Hematopoietic multipotent progenitor cell treated with erythropoietin and hydrocortisone succinate and interleukin-3 and kit ligand, for 15 days (in vitro differentiated cells): ENCODE measurements at regions not wholly inside any gene's neighbourhood (a gene's known extent, or its start where the extent isn't known, plus 50 kb on each side); places are given as distances from the start of the nearest gene placed in this dataset.
"Not testable (repeated sequence)": the region's sequence is repeated elsewhere in the genome, so short reads cannot be mapped to it uniquely, and the experiment has no call there.

ENCODE experiments used
- DNase-seq: peaks from one replicate; pipeline ENCODE4 v3.0.0-alpha.2; 2015; ENCODE audit warnings: low spot score

DNA sequence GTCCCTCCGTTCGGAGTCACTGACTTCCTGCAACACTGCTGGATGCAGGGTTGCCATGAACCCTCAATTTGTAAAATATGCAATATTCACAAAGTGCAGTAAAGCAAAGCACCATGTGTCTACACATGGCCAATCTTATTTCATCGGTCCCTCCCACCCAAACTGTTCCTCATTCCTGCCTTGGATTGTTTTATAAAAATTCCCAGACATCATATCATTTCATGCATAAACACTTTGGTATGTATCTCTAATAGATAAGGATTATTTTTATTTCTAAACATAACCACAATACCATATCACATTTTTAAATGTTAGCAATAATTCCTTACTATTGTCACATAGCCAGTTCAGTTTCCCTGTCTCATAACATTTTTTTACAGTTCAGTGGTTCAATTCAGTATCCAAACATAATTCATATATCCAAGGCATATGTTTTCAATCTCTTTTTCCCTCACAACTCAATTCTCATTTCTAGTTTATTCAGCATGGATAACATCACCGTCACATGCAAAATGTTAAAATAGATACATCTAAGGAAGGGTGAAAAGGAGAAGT, 82.0 kb upstream of the PCAT7 start:
- no peak for DNase-seq

DNA sequence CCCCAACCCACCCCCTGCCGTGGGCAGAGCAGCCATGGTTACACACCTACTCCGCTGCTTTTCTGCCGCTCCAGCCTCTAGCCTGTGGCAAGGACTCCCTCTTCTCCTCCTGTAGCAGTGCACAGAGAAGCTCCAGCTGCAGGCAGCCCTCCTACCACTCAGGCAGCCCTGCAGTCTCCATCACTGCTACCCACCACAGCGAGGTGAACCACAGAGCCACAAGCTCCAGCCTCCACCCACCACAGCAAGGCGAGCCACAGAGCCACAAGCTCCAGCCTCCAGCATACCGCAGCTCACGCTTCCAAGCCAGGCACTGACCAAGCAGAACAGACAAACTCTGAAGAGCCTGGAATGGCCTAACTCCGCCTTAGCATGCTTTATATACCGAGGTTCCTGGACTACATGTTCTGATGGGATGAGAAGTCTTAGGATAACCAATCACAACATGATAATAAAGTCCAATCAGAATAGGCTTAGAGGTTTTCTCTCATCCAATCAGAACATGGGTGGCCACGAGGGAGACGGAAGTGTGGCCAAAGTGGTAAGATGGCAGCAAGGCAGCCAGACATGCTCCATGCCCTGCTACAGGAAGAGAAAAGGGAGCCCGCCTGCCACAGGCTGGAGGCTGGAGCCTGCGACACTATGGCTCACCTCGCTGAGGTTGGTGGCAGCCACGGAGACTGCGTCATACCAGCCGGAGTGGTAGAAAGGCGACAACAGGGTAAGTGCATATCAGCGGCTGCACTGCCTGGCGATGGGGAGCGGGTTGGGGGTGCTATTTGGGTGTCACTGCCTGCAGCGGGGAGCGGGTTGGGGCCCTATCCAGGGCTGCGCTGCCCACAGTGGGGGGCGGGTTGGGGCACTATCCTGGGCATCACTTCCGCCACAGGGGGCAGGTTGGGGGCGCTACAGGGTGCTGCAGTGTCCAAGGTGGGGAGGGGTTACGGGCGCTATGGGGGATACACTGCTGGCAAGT, 75.8 kb upstream of the PCAT7 start:
- DNase-seq: no peak

DNA sequence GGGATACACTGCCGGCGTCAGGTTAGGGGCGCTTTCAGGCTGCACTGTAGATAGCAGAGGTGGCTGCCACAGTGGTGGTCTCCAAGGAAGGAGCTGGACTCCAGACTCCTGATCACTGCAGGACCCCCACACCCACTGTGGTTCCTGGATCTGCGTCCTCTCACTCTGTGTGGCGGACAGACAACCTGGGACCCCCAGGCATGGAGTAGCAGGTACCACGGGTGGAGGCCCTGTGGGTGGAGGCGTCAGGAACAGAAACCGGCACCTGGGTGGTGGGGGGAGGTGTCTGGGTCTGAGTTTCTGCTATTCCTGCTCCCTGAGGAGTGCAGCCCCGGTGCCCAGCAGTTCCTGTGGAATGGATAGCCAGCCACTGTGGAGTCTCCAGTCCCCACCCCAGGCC, 75.1 kb upstream of the PCAT7 start:
- DNase-seq: no peak

DNA sequence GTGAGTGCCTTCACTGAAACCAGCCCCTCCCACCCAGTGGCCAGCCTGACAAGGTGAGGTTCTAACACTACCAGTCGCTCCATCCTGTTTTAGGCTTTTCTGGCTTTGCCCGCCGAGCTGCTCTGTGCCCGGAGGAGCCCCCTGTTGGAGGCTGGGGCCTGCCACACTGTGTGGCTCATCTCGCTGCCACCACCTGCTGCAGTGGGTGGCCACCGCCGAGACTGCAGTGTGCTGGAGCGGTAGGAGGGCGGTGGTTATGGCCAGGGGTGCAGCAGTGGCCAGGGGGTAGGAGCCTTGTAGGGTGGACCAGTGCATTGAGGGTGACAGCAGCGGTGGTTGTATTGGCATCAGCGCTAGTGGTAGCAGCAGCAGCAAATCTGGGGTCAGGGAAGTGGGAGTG, 74.7 kb upstream of the PCAT7 start:
- DNase-seq: no peak

DNA sequence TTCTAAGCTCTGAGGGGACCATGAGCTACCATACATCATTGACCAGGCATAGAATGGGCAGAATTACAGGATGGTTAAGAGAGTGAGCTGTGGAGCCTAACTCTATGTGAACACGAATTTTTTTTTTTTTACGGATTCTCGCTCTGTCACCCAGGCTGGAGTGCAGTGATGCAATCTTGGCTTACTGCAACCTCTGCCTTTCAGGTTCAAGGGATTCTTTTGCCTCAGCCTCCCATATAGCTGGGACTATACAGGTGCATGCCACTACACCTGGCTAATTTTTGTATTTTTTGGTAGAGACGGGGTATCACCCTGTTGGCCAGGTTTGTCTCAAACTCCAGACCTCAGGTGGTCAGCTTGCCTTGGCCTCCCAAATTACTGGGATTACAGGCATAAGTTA, 72.8 kb upstream of the PCAT7 start:
- no peak for DNase-seq

DNA sequence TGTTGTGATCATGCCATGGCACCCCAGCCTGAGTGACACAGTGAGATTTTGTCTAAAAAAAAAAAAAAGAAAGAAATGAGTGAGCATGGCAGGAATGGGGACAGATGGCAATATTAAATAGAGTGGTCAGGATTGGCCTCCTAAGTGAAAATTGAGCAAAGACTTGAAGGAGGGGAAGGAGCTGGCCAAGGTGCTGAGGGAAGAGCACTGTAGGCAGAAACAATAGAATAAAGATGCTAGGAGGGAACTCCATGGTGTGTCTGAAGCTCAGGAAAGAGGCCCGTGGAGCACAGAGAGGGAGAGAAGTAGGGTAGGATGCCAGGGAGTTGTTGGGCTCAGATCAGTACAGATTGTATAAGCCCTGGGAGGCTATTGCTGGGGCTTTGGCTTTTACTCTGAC, 64.4 kb upstream of the PCAT7 start:
- DNase-seq: no peak

DNA sequence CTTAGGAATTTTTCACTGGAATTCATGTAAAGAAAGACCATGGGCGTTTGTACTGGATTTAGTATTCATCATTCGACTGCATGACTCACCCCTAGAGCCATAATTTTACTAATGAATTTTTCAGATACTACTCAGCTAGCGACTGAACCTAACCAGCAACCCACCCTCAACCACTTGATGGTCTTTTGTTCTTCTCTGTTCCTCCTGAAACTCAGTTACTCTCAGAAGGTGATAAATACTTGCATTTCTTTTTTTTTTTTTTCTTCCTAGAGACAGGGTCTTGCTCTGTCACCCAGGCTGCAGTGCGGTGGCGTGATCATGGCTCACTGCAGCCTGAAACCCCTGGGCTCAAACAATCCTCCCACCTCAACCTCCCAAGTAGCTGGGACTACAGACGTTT, 62.8 kb upstream of the PCAT7 start:
- not testable (repeated sequence) for DNase-seq

DNA sequence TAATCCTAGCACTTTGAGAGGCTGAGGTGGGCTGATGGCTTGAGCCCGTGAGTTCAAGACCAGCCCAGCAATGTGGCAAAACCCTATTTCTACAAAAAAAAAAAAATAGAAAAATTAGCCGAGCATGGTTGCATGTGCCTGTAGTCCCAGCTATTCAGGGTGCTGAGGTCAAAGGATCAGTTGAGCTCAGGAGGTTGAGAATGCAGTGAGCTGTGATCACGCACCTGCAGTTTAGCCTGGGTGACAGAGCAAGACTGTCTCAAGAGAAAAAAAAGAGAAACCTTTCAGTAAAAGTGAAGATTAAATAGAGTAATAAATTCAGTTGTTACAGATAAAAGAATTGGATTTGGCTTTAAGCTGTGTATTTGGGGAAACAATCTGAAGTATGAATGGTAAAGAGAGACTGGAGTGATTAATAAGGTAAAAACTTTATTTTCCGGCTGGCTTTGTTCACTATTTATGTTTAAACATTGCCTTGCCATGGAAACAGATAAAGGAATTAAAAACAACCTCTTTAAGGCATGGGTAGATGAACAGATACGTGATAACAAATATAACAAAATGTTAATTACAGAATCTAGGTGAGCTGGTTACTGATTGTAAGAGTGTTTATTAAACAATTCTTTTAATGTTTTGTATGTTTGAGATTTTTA, 56.0 kb upstream of the PCAT7 start:
- no peak for DNase-seq

DNA sequence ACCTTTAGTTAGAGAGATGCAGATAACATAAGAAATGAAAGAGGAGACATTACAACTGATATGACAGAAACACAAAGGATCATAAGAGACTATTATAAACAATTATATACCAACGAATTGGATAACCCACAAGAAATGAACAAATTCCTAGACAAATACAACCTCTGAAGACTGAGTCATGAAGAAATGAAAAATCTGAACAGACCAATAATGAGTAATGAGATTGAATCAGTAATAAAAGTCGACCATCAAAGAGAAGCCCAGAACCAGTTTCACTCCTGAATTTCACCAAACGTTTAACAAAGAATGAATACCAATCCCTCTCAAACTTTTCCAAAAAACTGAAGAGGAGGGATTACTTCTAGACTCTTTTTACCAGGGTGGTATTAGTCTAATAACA, 50.5 kb upstream of the PCAT7 start:
- DNase-seq: no peak
